Muscle of leg (tissue), 3 donors: ENCODE measurements at regions not wholly inside any gene's neighbourhood (a gene's known extent, or its start where the extent isn't known, plus 50 kb on each side); places are given as distances from the start of the nearest gene placed in this dataset.

ENCODE experiments used
- DNase-seq: peaks from one replicate; pipeline ENCODE4 v3.0.0; 2013
- H3K27ac ChIP-seq: one replicate; pipeline ENCODE4 v1.5.1; 2013; ENCODE audit warnings: mild to moderate bottlenecking, low read length, control low read depth
- H3K27me3 ChIP-seq: one replicate; pipeline ENCODE4 v1.6.1; 2013; ENCODE audit warnings: low read length; ENCODE audit not compliant: control insufficient read depth, insufficient read depth
- H3K36me3 ChIP-seq: one replicate; pipeline ENCODE4 v1.6.1; 2013; ENCODE audit warnings: low read length; ENCODE audit not compliant: control insufficient read depth, insufficient read depth
- H3K4me1 ChIP-seq: one replicate; pipeline ENCODE4 v1.6.1; 2013; ENCODE audit warnings: low read length; ENCODE audit not compliant: control insufficient read depth, insufficient read depth
- H3K4me3 ChIP-seq: one replicate; pipeline ENCODE4 v1.5.1; 2013; ENCODE audit warnings: low read length, control low read depth
- H3K9me3 ChIP-seq: replicated peaks from 2 replicates; pipeline ENCODE4 v1.6.1; 2013; ENCODE audit warnings: low read depth, low read length; ENCODE audit not compliant: control insufficient read depth
- WGBS: methylation state at CpG from one replicate; pipeline ENCODE4 v1.1.5; 2013; ENCODE audit warnings: missing lambda C conversion rate; ENCODE audit not compliant: insufficient coverage; 5-methylcytosine and 5-hydroxymethylcytosine counted together

DNA sequence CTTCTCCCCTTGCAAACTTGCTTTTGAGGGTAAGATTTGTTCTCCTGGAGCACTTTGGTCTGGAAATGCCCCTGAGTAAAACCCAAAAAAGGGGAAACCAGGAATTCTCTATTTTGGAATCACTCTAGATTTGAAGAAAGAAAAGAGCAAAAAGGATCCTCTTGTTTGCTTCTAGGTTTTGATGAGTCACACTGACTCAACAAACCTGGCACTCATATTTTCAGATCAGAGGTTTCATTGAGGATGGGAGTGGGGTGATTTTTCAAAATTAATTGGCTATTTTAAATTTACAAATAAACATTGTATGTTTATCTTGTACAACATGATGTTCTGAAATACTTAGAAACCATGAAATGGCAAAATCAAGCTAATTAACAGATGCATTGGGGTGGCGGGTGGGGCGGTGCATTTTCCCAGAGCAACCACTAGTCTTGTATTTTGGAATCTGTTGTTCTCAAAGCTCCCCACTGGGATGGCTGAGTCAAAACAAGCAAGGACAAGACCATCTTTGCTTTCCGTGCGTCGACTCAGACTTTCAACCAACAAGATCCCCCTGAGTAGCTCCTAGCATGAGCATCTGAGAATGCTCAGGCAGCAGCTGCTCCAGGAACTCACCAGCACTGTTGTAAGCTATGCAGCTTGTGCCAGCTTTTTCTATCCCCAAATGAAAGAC, 451.4 kb downstream of the WDR72 start:
- H3K36me3 ChIP-seq: no peaks in the 10 kb centered on the region
- H3K4me1 ChIP-seq: no peaks in the 10 kb centered on the region
- no peak for DNase-seq
- H3K9me3 ChIP-seq: no peaks in the 10 kb centered on the region
- no peak overlapping the region for H3K4me3 ChIP-seq
- no peaks in the 10 kb centered on the region for H3K27me3 ChIP-seq
- 73% methylated on average over 5 of the region's 5 CpGs for WGBS
- no peak overlapping the region for H3K27ac ChIP-seq

GRCh38 chr15:53305554-53305953, 453.9 kb downstream of the WDR72 start:
- H3K9me3 ChIP-seq: no peaks in the 10 kb centered on the region
- no peak overlapping the region for H3K27ac ChIP-seq
- no peaks in the 10 kb centered on the region for H3K27me3 ChIP-seq
- H3K4me3 ChIP-seq: no peak overlapping the region
- no peaks in the 10 kb centered on the region for H3K4me1 ChIP-seq
- no peak for DNase-seq
- WGBS: no CpG with 5 or more reads among the region's 2 CpGs
- H3K36me3 ChIP-seq: no peaks in the 10 kb centered on the region

GRCh38 chr15:53305101-53305500, 454.4 kb downstream of the WDR72 start:
- Histone ChIP-seq H3K36me3 (no peaks in the 10 kb centered on the region), H3K27ac (no peak overlapping the region), H3K4me3 (no peak overlapping the region), H3K27me3 (no peaks in the 10 kb centered on the region), H3K9me3 (no peaks in the 10 kb centered on the region), H3K4me1 (no peaks in the 10 kb centered on the region)
- no peak for DNase-seq
- no CpG with 5 or more reads among the region's 1 CpG for WGBS

GRCh38 chr15:53297828-53298227, 461.6 kb downstream of the WDR72 start:
- Histone ChIP-seq H3K27me3 (no peaks in the 10 kb centered on the region), H3K4me3 (no peak overlapping the region), H3K9me3 (no peaks in the 10 kb centered on the region), H3K36me3 (no peaks in the 10 kb centered on the region), H3K4me1 (no peaks in the 10 kb centered on the region), H3K27ac (no peak overlapping the region)
- 72% methylated on average over 2 of the region's 4 CpGs for WGBS
- DNase-seq: no peak

- Histone ChIP-seq H3K4me1 (no peaks in the 10 kb centered on the region), H3K9me3 (no peaks in the 10 kb centered on the region), H3K36me3 (no peaks in the 10 kb centered on the region), H3K27ac (no peak overlapping the region), H3K4me3 (no peak overlapping the region), H3K27me3 (no peaks in the 10 kb centered on the region)
- DNase-seq: no peak
- WGBS: no CpG with 5 or more reads among the region's 4 CpGs
Measured at GRCh38 chr15:53296603-53297002, 462.9 kb downstream of the WDR72 start.

- Histone ChIP-seq H3K36me3 (no peaks in the 10 kb centered on the region), H3K27me3 (no peaks in the 10 kb centered on the region), H3K4me3 (no peak overlapping the region), H3K9me3 (no peaks in the 10 kb centered on the region), H3K27ac (no peak overlapping the region), H3K4me1 (no peaks in the 10 kb centered on the region)
- no CpG with 5 or more reads among the region's 5 CpGs for WGBS
- DNase-seq: no peak
Measured at GRCh38 chr15:53295574-53295973, 463.9 kb downstream of the WDR72 start.

GRCh38 chr15:53288542-53288941, 470.9 kb downstream of the WDR72 start:
- no CpG with 5 or more reads among the region's 2 CpGs for WGBS

GRCh38 chr15:53274630-53275029, 484.5 kb upstream of the ONECUT1 start:
- Histone ChIP-seq H3K4me1 (no peaks in the 10 kb centered on the region), H3K9me3 (no peaks in the 10 kb centered on the region), H3K4me3 (no peak overlapping the region), H3K36me3 (no peaks in the 10 kb centered on the region), H3K27ac (no peak overlapping the region), H3K27me3 (no peaks in the 10 kb centered on the region)
- 45% methylated on average over 3 of the region's 4 CpGs for WGBS
- no peak for DNase-seq

More at GRCh38 chr15:53288542-53288941, 470.9 kb downstream of the WDR72 start:
- no peak overlapping the region for H3K4me3 ChIP-seq
- H3K27ac ChIP-seq: no peak overlapping the region
- no peak for DNase-seq
- H3K9me3 ChIP-seq: no peaks in the 10 kb centered on the region
- no peaks in the 10 kb centered on the region for H3K4me1 ChIP-seq
- H3K27me3 ChIP-seq: no peaks in the 10 kb centered on the region
- H3K36me3 ChIP-seq: no peaks in the 10 kb centered on the region

- no peaks in the 10 kb centered on the region for H3K4me1 ChIP-seq
- 0% methylated on average over 1 of the region's 1 CpG for WGBS
Measured at GRCh38 chr15:53272116-53272515, 482.0 kb upstream of the ONECUT1 start.

GRCh38 chr15:53266176-53266575, 476.0 kb upstream of the ONECUT1 start:
- WGBS: no CpG with 5 or more reads among the region's 2 CpGs
- H3K4me3 ChIP-seq: no peak overlapping the region
- no peaks in the 10 kb centered on the region for H3K36me3 ChIP-seq
- H3K4me1 ChIP-seq: no peaks in the 10 kb centered on the region
- no peaks in the 10 kb centered on the region for H3K9me3 ChIP-seq
- H3K27ac ChIP-seq: no peak overlapping the region
- H3K27me3 ChIP-seq: no peaks in the 10 kb centered on the region
- no peak for DNase-seq

More at GRCh38 chr15:53272116-53272515, 482.0 kb upstream of the ONECUT1 start:
- Histone ChIP-seq H3K36me3 (no peaks in the 10 kb centered on the region), H3K27me3 (no peaks in the 10 kb centered on the region), H3K4me3 (no peak overlapping the region), H3K9me3 (no peaks in the 10 kb centered on the region), H3K27ac (no peak overlapping the region)
- no peak for DNase-seq

GRCh38 chr15:53260647-53261046, 470.5 kb upstream of the ONECUT1 start:
- H3K9me3 ChIP-seq: no peaks in the 10 kb centered on the region
- no peaks in the 10 kb centered on the region for H3K36me3 ChIP-seq
- no peak for DNase-seq
- H3K4me3 ChIP-seq: no peak overlapping the region
- H3K27me3 ChIP-seq: no peaks in the 10 kb centered on the region
- H3K27ac ChIP-seq: no peak overlapping the region
- no peaks in the 10 kb centered on the region for H3K4me1 ChIP-seq
- no CpG with 5 or more reads among the region's 1 CpG for WGBS
